SIG-M5 treated with dmso at 0.1 percent for 504 hours (cell line): ENCODE measurements at regions not wholly inside any gene's neighbourhood (a gene's known extent, or its start where the extent isn't known, plus 50 kb on each side); places are given as distances from the start of the nearest gene placed in this dataset.

Source experiments
- DNase-seq: peaks from one replicate; lab custom pipeline; 2025; ENCODE audit not compliant: unreplicated experiment; lab: John Stamatoyannopoulos, UW

GRCh38 chr14:53692885-53693284 is 263.7 kb downstream of the BMP4 start:
- no peak for DNase-seq

GRCh38 chr14:53692451-53692850 is 264.2 kb downstream of the BMP4 start:
- DNase-seq: no peak

- DNase-seq: no peak
Measured at GRCh38 chr14:53683229-53683628, 273.4 kb downstream of the BMP4 start.

GRCh38 chr14:53672526-53672925 is 284.1 kb downstream of the BMP4 start:
- no peak for DNase-seq

- no peak for DNase-seq
Measured at GRCh38 chr14:53670701-53671100, 285.9 kb downstream of the BMP4 start.

GRCh38 chr14:53668897-53669296 is 287.7 kb downstream of the BMP4 start:
- DNase-seq: no peak

GRCh38 chr14:53663709-53664108 is 292.9 kb downstream of the BMP4 start:
- DNase-seq: peak; percentile 1

GRCh38 chr14:53655080-53655785 is 301.4 kb downstream of the BMP4 start:
- DNase-seq: no peak

- no peak for DNase-seq
Measured at GRCh38 chr14:53652068-53652467, 304.6 kb downstream of the BMP4 start.

GRCh38 chr14:53651096-53651740 is 305.4 kb downstream of the BMP4 start:
- DNase-seq: no peak

- DNase-seq: no peak
Measured at GRCh38 chr14:53646925-53647324, 309.7 kb downstream of the BMP4 start.

GRCh38 chr14:53640695-53641094 is 315.9 kb downstream of the BMP4 start:
- no peak for DNase-seq

GRCh38 chr14:53638966-53639365 is 317.7 kb downstream of the BMP4 start:
- no peak for DNase-seq

GRCh38 chr14:53634793-53635192 is 321.8 kb downstream of the BMP4 start:
- DNase-seq: no peak

GRCh38 chr14:53630336-53630735 is 326.3 kb downstream of the BMP4 start:
- no peak for DNase-seq

- DNase-seq: no peak
Measured at GRCh38 chr14:53628732-53629430, 327.7 kb downstream of the BMP4 start.

GRCh38 chr14:53628261-53628660 is 328.4 kb downstream of the BMP4 start:
- DNase-seq: no peak

- DNase-seq: no peak
Measured at GRCh38 chr14:53626761-53627160, 329.9 kb downstream of the BMP4 start.

- DNase-seq: no peak
Measured at GRCh38 chr14:53622447-53622846, 334.2 kb downstream of the BMP4 start.

GRCh38 chr14:53621921-53622320 is 334.7 kb downstream of the BMP4 start:
- no peak for DNase-seq

GRCh38 chr14:53621433-53621832 is 335.2 kb downstream of the BMP4 start:
- no peak for DNase-seq

GRCh38 chr14:53620890-53621289 is 335.7 kb downstream of the BMP4 start:
- no peak for DNase-seq
